Psoas muscle (tissue), 7 donors: ENCODE measurements at regions not wholly inside any gene's neighbourhood (a gene's known extent, or its start where the extent isn't known, plus 50 kb on each side); places are given as distances from the start of the nearest gene placed in this dataset.
"Not testable (repeated sequence)": the region's sequence is repeated elsewhere in the genome, so short reads cannot be mapped to it uniquely, and the experiment has no call there.

Source experiments
- ATAC-seq, 4 donors: fragments of 200-7000 bp; cut with Tn5 transposase; one replicate each; pipeline ENCODE4 v1.9.1; 2020; ENCODE audit warnings: moderate library complexity in 3 of 4, mild to moderate bottlenecking in 2 of 4
- DNase-seq, 2 donors: peaks; one replicate each; pipeline ENCODE4 v3.0.0-alpha.2; 2020
- H3K27ac ChIP-seq: fragments of 200-600 bp; one replicate; pipeline ENCODE4 v1.8.0; 2022
- H3K27me3 ChIP-seq, 3 donors: fragments of 200-600 bp in 1 of 3; one replicate each; pipeline versions ENCODE4 v1.6.1 to v1.8.0; 2013 to 2022; ENCODE audit warnings: low read length in 2 of 3, mild to moderate bottlenecking in 2 of 3, moderate library complexity in 1 of 3; ENCODE audit not compliant: insufficient read depth in 3 of 3
- H3K36me3 ChIP-seq, 2 donors: fragments of 200-600 bp in 1 of 2; one replicate each; pipeline versions ENCODE4 v1.6.1 to v1.8.0; 2013 to 2022; ENCODE audit warnings: low read depth in 1 of 2, mild to moderate bottlenecking in 1 of 2, moderate library complexity in 1 of 2; ENCODE audit not compliant: insufficient read depth in 1 of 2
- H3K4me1 ChIP-seq: fragments of 200-600 bp; one replicate; pipeline ENCODE4 v1.8.0; 2022
- H3K4me3 ChIP-seq: fragments of 200-600 bp; one replicate; pipeline ENCODE4 v1.8.0; 2022; ENCODE audit warnings: mild to moderate bottlenecking
- H3K9me3 ChIP-seq: fragments of 200-600 bp; one replicate; pipeline ENCODE4 v1.8.0; 2022
- WGBS, 3 donors: extraction: QIAGEN DNeasy Blood & Tissue Kit; methylation state at CpG; one replicate each; pipeline versions ENCODE4 v1.1.6 to v1.1.7; 2013; 5-methylcytosine and 5-hydroxymethylcytosine counted together
- intact Hi-C, 2 donors: fragments of 100-400 bp; cut with DNase I; formaldehyde crosslinking; loops; one replicate each; pipeline versions ENCODE4 v1.11.0 to v1.14.2; 2022
- TF ChIP-seq, protein P1 (sequence below): fragments of 200-600 bp; IDR thresholded peaks from one replicate; pipeline ENCODE4 v1.8.0; 2022; ENCODE audit warnings: antibody characterized with exemption
- donor health status: healthy with polysubstance abuse.
- donor health status: DM: no; HTN: no; CAD: no; lungs with moderate emphysema.
- donor health status: Bipolar disorder and iron deficiency.
- donor health status: healthy.
- donor health status: DM: yes; HTN: yes; CAD: no.
- donor health status: DM: no; HTN: no; CAD: no.
- donor health status: DM: yes; HTN: yes; CAD: no.

DNA sequence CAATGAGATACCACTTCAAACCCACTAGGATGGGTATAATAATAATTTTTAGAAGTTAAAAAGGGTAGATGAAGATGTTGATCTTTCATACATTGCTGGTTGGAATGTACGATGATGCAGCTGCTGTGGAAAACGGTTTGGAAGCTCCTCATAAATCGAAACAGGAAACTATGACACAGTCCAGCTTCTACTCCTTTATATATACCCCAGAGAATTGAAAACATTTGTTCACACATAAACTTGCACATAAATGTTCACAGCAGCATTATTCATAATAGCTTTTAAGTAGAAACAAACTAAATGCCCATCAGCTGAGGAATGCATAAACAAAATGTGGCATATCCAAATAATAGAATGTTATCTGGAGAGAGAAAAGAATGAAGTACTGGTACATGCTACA is 95.0 kb downstream of the STRADB start:
- H3K36me3 ChIP-seq: no peaks in the 10 kb centered on the region
- no peaks in the 10 kb centered on the region for H3K27me3 ChIP-seq
- DNase-seq (no peak), ATAC-seq (no peak)
- TF ChIP-seq, protein P1, sequence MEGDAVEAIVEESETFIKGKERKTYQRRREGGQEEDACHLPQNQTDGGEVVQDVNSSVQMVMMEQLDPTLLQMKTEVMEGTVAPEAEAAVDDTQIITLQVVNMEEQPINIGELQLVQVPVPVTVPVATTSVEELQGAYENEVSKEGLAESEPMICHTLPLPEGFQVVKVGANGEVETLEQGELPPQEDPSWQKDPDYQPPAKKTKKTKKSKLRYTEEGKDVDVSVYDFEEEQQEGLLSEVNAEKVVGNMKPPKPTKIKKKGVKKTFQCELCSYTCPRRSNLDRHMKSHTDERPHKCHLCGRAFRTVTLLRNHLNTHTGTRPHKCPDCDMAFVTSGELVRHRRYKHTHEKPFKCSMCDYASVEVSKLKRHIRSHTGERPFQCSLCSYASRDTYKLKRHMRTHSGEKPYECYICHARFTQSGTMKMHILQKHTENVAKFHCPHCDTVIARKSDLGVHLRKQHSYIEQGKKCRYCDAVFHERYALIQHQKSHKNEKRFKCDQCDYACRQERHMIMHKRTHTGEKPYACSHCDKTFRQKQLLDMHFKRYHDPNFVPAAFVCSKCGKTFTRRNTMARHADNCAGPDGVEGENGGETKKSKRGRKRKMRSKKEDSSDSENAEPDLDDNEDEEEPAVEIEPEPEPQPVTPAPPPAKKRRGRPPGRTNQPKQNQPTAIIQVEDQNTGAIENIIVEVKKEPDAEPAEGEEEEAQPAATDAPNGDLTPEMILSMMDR: no peak
- 15 to 25% (median 21%) methylated on average over 3 of the region's 3 CpGs for WGBS, 3 donors
- H3K4me3 ChIP-seq: no peak overlapping the region
- no peaks in the 10 kb centered on the region for H3K4me1 ChIP-seq
- no peak overlapping the region for H3K27ac ChIP-seq
- intact Hi-C loops: no loop called here
- no peaks in the 10 kb centered on the region for H3K9me3 ChIP-seq

DNA sequence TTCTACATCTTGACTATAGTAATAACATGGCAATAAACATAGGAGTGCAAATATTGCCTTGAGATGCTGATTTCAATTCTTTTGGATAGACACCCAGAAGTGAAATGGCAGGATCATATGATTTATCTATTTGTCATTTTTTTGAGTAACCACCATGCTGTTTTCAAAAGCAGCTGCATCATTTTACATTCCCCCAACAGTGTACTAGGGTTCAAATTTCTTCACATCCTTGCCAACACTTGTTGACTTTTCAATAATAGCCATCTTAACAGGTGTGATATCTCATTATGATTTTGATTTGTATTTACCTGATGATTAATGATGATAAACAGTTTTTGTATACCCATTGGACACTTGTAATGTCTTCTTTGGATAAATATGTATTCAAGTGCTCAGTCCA is 90.8 kb downstream of the STRADB start:
- H3K36me3 ChIP-seq: no peaks in the 10 kb centered on the region

DNA sequence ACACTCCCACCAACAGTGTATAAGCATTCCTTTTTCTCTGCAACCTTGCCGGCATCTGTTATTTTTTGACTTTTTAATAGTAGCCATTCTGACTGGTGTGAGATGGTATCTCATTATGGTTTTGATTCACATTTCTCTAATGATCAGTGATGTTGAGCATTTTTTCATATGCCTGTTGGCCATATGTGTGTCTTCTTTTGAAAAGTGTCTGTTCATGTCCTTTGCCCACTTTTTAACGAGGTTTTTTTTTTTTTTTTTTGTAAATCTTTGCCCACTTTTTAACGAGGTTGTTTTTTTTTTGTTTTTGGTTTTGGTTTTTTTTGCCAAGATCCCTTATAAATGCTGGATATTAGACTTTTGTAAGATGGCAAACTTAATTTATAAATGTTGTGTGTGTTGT is 87.7 kb downstream of the STRADB start:
- H3K4me3 ChIP-seq, intact Hi-C loops, H3K27me3 ChIP-seq, H3K9me3 ChIP-seq, H3K36me3 ChIP-seq, H3K27ac ChIP-seq, ATAC-seq, H3K4me1 ChIP-seq, DNase-seq: not testable (repeated sequence)
- 47 to 79% (median 74%) methylated on average over 3 of the region's 3 CpGs for WGBS, 3 donors

More for the DNA sequence above, 90.8 kb downstream of the STRADB start:
- TF ChIP-seq, protein P1: no peak
- H3K4me1 ChIP-seq: no peaks in the 10 kb centered on the region
- no peaks in the 10 kb centered on the region for H3K9me3 ChIP-seq
- DNase-seq (no peak), ATAC-seq (no peak)
- H3K4me3 ChIP-seq: no peak overlapping the region
- intact Hi-C loops: no loop called here
- H3K27ac ChIP-seq: no peak overlapping the region
- no peaks in the 10 kb centered on the region for H3K27me3 ChIP-seq

DNA sequence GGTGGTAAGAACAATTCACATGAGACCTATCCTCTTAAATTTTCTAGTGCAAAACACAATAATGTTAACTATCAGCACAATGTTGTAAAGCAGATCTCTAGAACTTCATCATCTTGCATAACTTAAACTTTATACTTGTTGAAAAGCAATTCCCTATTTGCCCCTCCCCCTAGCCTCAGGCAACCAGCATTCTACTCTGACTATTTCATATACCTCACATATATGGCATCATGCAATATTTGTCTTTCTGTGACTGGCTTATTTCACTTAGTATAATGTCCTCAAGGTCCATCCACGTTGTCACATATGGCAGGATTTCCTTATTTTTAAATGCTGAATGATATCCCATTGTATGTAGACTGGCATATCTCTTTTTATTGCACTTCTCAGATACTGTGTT is 86.5 kb downstream of the STRADB start:
- H3K9me3 ChIP-seq: no peaks in the 10 kb centered on the region
- TF ChIP-seq, protein P1: no peak
- H3K4me3 ChIP-seq: no peak overlapping the region
- no peaks in the 10 kb centered on the region for H3K27me3 ChIP-seq
- WGBS, 3 donors: 72 to 78% (median 77%) methylated on average over 1 of the region's 1 CpG
- intact Hi-C loops: no loop called here
- H3K4me1 ChIP-seq: no peaks in the 10 kb centered on the region
- ATAC-seq (no peak), DNase-seq (no peak)
- no peaks in the 10 kb centered on the region for H3K36me3 ChIP-seq
- no peak overlapping the region for H3K27ac ChIP-seq

DNA sequence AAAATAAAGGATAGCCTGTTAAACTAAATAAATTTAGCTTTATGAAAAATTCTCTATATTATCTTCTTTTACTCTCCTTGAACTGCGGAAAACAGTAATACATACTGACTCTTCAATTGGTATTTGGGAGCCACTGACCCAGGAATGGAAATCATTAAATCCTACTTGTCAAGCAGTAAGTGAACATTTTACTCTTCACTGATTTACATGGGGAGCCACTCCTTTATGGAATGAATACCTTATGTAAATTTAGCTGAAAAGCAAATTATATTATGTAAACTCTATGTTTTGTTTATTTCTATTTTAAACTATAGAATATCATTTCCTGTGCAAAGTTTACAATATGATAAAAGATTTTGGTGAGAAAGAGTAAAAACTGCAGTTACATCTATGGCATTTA is 85.2 kb downstream of the STRADB start:
- Histone ChIP-seq H3K4me3 (no peak overlapping the region), H3K4me1 (no peaks in the 10 kb centered on the region), H3K27ac (no peak overlapping the region), H3K36me3 (no peaks in the 10 kb centered on the region), H3K9me3 (no peaks in the 10 kb centered on the region), H3K27me3 (no peaks in the 10 kb centered on the region)
- DNase-seq: no peak
- TF ChIP-seq, protein P1: no peak
- intact Hi-C loops: no loop called here
- no peak for ATAC-seq
- 98 to 100% (median 99%) methylated on average over 1 of the region's 1 CpG for WGBS, 3 donors
